AG04449 (cell line): ENCODE measurements at regions not wholly inside any gene's neighbourhood (a gene's known extent, or its start where the extent isn't known, plus 50 kb on each side); places are given as distances from the start of the nearest gene placed in this dataset.

Experiments used
- CTCF ChIA-PET: fragments of 350-600 bp; formaldehyde crosslinking; extraction: SDS; loops from one replicate; lab custom pipeline; 2021; ENCODE audit warnings: antibody characterized with exemption; lab: Yijun Ruan, JAX
- POLR2A ChIA-PET: fragments of 400-600, 350-600 bp; formaldehyde crosslinking; extraction: SDS; loops from one replicate; lab custom pipeline; 2020; ENCODE audit warnings: antibody characterized with exemption, inconsistent platforms; lab: Yijun Ruan, JAX
- DNase-seq: peaks from one replicate; pipeline ENCODE4 v3.0.0-alpha.2; 2010; ENCODE audit warnings: low read depth, low spot score
- H3K4me3 ChIP-seq: 2 replicates; pipeline ENCODE4 v1.5.1; 2011; ENCODE audit warnings: low read depth, mild to moderate bottlenecking, control low read depth, low read length
- CTCF ChIP-seq: IDR thresholded peaks from one replicate; pipeline ENCODE4 v1.5.1; 2011; ENCODE audit warnings: mild to moderate bottlenecking, moderate library complexity, low read length, control low read depth, inconsistent platforms; ENCODE audit not compliant: insufficient read depth; ENCODE audit errors: missing control alignments

GRCh38 chr6:11415557-11415956, 122.0 kb upstream of the TMEM170B start:
- POLR2A ChIA-PET, result interaction anchor here (1.0 kb wide), 1 partner anchor 13 kb away, joined by 3 read pairs; no protein-coding TSS in a partner anchor
- no peak for TF ChIP-seq CTCF
- H3K4me3 ChIP-seq, result no peak overlapping the region
- no peak for DNase-seq
- CTCF ChIA-PET, result interaction anchor here (1.4 to 1.6 kb wide), 2 partner anchors 13 to 81 kb away, joined by 3 to 4 read pairs; no protein-coding TSS in a partner anchor

GRCh38 chr6:11414176-11414963, 123.2 kb upstream of the TMEM170B start:
- POLR2A ChIA-PET, result interaction anchor here (1.0 kb wide), 1 partner anchor 15 kb away, joined by 3 read pairs; no protein-coding TSS in a partner anchor
- TF ChIP-seq CTCF, result no peak
- CTCF ChIA-PET, result interaction anchor here (1.3 kb wide), 2 partner anchors 11 to 82 kb away, joined by 3 read pairs; no protein-coding TSS in a partner anchor
- no peak for DNase-seq
- no peak overlapping the region for H3K4me3 ChIP-seq

- POLR2A ChIA-PET, result no interaction called here
- DNase-seq, result no peak
- CTCF ChIA-PET, result interaction anchor here (1.3 kb wide), 2 partner anchors 10 to 83 kb away, joined by 3 read pairs; no protein-coding TSS in a partner anchor
- TF ChIP-seq CTCF, result no peak
- H3K4me3 ChIP-seq, result no peak overlapping the region
Measured at GRCh38 chr6:11413728-11414127, 123.8 kb upstream of the TMEM170B start.

GRCh38 chr6:11413117-11413687, 124.3 kb upstream of the TMEM170B start:
- no peak for TF ChIP-seq CTCF
- POLR2A ChIA-PET, result no interaction called here
- H3K4me3 ChIP-seq, result no peak overlapping the region
- DNase-seq, result no peak
- CTCF ChIA-PET, result interaction anchor here (0.9 to 1.3 kb wide), 2 partner anchors 15 to 84 kb away, joined by 3 read pairs; no protein-coding TSS in a partner anchor

GRCh38 chr6:11412616-11413015, 124.9 kb upstream of the TMEM170B start:
- ChIA-PET CTCF (interaction anchor here (0.9 kb wide), 1 partner anchor 16 kb away, joined by 3 read pairs; no protein-coding TSS in a partner anchor), POLR2A (no interaction called here)
- H3K4me3 ChIP-seq, result no peak overlapping the region
- DNase-seq, result no peak
- no peak for TF ChIP-seq CTCF

GRCh38 chr6:11412011-11412424, 125.5 kb upstream of the TMEM170B start:
- ChIA-PET POLR2A (no interaction called here), CTCF (no interaction called here)
- no peak for TF ChIP-seq CTCF
- H3K4me3 ChIP-seq, result no peak overlapping the region
- no peak for DNase-seq
